ENCODE measurements at regions not wholly inside any gene's neighbourhood (a gene's known extent, or its start where the extent isn't known, plus 50 kb on each side); places are given as distances from the start of the nearest gene placed in this dataset.
A peak's percentile ranks its signal among the peaks of the same experiment; 100 is the strongest.

GRCh38 chr12:112713471-112713870, 78.1 kb upstream of the RPH3A start:
- DNase-seq (ENCODE audit: low read depth) = no peak
- no peak for TF ChIP-seq CTCF (IDR thresholded peaks at IDR 0.05; ENCODE audit: low read length, missing control alignments)
- no peak overlapping the region for H3K4me3 ChIP-seq (replicated peaks; ENCODE audit: low read depth, low read length)

- TF ChIP-seq CTCF (IDR thresholded peaks at IDR 0.05; ENCODE audit: low read length, missing control alignments) = no peak
- no peak for DNase-seq (ENCODE audit: low read depth)
- no peak overlapping the region for H3K4me3 ChIP-seq (replicated peaks; ENCODE audit: low read depth, low read length)
Observed at GRCh38 chr12:112714166-112714710, 77.3 kb upstream of the RPH3A start.

- no peak for TF ChIP-seq CTCF (IDR thresholded peaks at IDR 0.05; ENCODE audit: low read length, missing control alignments)
- H3K4me3 ChIP-seq (replicated peaks; ENCODE audit: low read depth, low read length) = no peak overlapping the region
- DNase-seq (ENCODE audit: low read depth) = peak; percentile 1
Observed at GRCh38 chr12:112716099-112717093, 75.2 kb upstream of the RPH3A start.

- no peak for TF ChIP-seq CTCF (IDR thresholded peaks at IDR 0.05; ENCODE audit: low read length, missing control alignments)
- H3K4me3 ChIP-seq (replicated peaks; ENCODE audit: low read depth, low read length) = no peak overlapping the region
- no peak for DNase-seq (ENCODE audit: low read depth)
Observed at GRCh38 chr12:112728864-112729263, 62.7 kb upstream of the RPH3A start.

- no peak for TF ChIP-seq CTCF (IDR thresholded peaks at IDR 0.05; ENCODE audit: low read length, missing control alignments)
- no peak for DNase-seq (ENCODE audit: low read depth)
- no peak overlapping the region for H3K4me3 ChIP-seq (replicated peaks; ENCODE audit: low read depth, low read length)
Observed at GRCh38 chr12:112734859-112735695, 56.5 kb upstream of the RPH3A start.

- no peak for TF ChIP-seq CTCF (IDR thresholded peaks at IDR 0.05; ENCODE audit: low read length, missing control alignments)
- no peak for DNase-seq (ENCODE audit: low read depth)
- no peak overlapping the region for H3K4me3 ChIP-seq (replicated peaks; ENCODE audit: low read depth, low read length)
Observed at GRCh38 chr12:112738531-112738930, 53.0 kb upstream of the RPH3A start.

Measured in fibroblast of pulmonary artery (primary cell).